OCI-LY7 (cell line): ENCODE measurements at regions not wholly inside any gene's neighbourhood (a gene's known extent, or its start where the extent isn't known, plus 50 kb on each side); places are given as distances from the start of the nearest gene placed in this dataset.

Experiments used
- EZH2phosphoT487 ChIP-seq: fragments of 200-600 bp; sonication (generic); IDR thresholded peaks from 2 replicates; pipeline ENCODE4 v1.6.1; 2018; ENCODE audit warnings: low read depth, borderline replicate concordance, mild to moderate bottlenecking, mixed run types, antibody characterized with exemption, low read length, moderate library complexity, mixed read lengths
- TF ChIP-seq, protein P1 (sequence below): fragments of 200-600 bp; sonication (generic); conservative IDR thresholded peaks from 2 replicates; pipeline ENCODE4 v1.5.1; 2014; ENCODE audit warnings: mild to moderate bottlenecking, antibody characterized with exemption, low read length, moderate library complexity, mixed read lengths

- TF ChIP-seq, protein P1, sequence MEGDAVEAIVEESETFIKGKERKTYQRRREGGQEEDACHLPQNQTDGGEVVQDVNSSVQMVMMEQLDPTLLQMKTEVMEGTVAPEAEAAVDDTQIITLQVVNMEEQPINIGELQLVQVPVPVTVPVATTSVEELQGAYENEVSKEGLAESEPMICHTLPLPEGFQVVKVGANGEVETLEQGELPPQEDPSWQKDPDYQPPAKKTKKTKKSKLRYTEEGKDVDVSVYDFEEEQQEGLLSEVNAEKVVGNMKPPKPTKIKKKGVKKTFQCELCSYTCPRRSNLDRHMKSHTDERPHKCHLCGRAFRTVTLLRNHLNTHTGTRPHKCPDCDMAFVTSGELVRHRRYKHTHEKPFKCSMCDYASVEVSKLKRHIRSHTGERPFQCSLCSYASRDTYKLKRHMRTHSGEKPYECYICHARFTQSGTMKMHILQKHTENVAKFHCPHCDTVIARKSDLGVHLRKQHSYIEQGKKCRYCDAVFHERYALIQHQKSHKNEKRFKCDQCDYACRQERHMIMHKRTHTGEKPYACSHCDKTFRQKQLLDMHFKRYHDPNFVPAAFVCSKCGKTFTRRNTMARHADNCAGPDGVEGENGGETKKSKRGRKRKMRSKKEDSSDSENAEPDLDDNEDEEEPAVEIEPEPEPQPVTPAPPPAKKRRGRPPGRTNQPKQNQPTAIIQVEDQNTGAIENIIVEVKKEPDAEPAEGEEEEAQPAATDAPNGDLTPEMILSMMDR = no peak
- TF ChIP-seq EZH2phosphoT487 = no peak
These were observed 54.2 kb upstream of the FMNL2 start for GRCh38 chr2:152280780-152281179.
